Trophoblast cell (in vitro differentiated cells and primary cell): ENCODE measurements at regions not wholly inside any gene's neighbourhood (a gene's known extent, or its start where the extent isn't known, plus 50 kb on each side); places are given as distances from the start of the nearest gene placed in this dataset.

Experiments used
- DNase-seq, 2 donors: peaks; one replicate each; pipeline ENCODE4 v3.0.0-alpha.2; 2016
- H2AFZ ChIP-seq: 2 replicates; pipeline ENCODE4 v1.6.1; 2013; ENCODE audit warnings: low read length, moderate library complexity, mild to moderate bottlenecking; ENCODE audit not compliant: insufficient read depth, poor library complexity
- H2AK5ac ChIP-seq: 2 replicates; pipeline ENCODE4 v1.6.1; 2013; ENCODE audit warnings: mild to moderate bottlenecking, low read length
- H2BK120ac ChIP-seq: 2 replicates; pipeline ENCODE4 v1.6.1; 2013; ENCODE audit warnings: low read length, mild to moderate bottlenecking, moderate library complexity; ENCODE audit not compliant: insufficient read depth, poor library complexity
- H2BK12ac ChIP-seq: 2 replicates; pipeline ENCODE4 v1.6.1; 2013; ENCODE audit warnings: mild to moderate bottlenecking, low read length, moderate library complexity
- H2BK5ac ChIP-seq: 2 replicates; pipeline ENCODE4 v1.6.1; 2013; ENCODE audit warnings: low read length, low read depth, moderate library complexity, mild to moderate bottlenecking; ENCODE audit not compliant: poor library complexity
- H3K14ac ChIP-seq: 2 replicates; pipeline ENCODE4 v1.6.1; 2013; ENCODE audit warnings: mild to moderate bottlenecking, low read length
- H3K18ac ChIP-seq: 2 replicates; pipeline ENCODE4 v1.6.1; 2013; ENCODE audit warnings: mild to moderate bottlenecking, low read length
- H3K23ac ChIP-seq: 2 replicates; pipeline ENCODE4 v1.6.1; 2013; ENCODE audit warnings: low read length
- H3K27ac ChIP-seq: 2 replicates; pipeline ENCODE4 v1.5.1; 2013; ENCODE audit warnings: low read depth, mild to moderate bottlenecking, inconsistent platforms, low read length, moderate library complexity
- H3K27me3 ChIP-seq: 2 replicates; pipeline ENCODE4 v1.6.1; 2013; ENCODE audit warnings: inconsistent platforms, mild to moderate bottlenecking, low read length, moderate library complexity; ENCODE audit not compliant: insufficient read depth
- H3K36me3 ChIP-seq, 2 experiments: 1 replicate in 1 of 2; 2 replicates in 1 of 2; pipeline ENCODE4 v1.6.1; 2013; ENCODE audit warnings: low read length in 2 of 2, mild to moderate bottlenecking in 2 of 2, moderate library complexity in 1 of 2; ENCODE audit not compliant: insufficient read depth in 2 of 2, control insufficient read depth in 1 of 2
- H3K4ac ChIP-seq: 2 replicates; pipeline ENCODE4 v1.6.1; 2013; ENCODE audit warnings: low read depth, mild to moderate bottlenecking, low read length, moderate library complexity
- H3K4me1 ChIP-seq, 2 experiments: 1 replicate in 1 of 2; 2 replicates in 1 of 2; pipeline ENCODE4 v1.6.1; 2013; ENCODE audit warnings: low read length in 2 of 2, mild to moderate bottlenecking in 2 of 2, moderate library complexity in 1 of 2; ENCODE audit not compliant: insufficient read depth in 2 of 2, control insufficient read depth in 1 of 2
- H3K4me2 ChIP-seq: 2 replicates; pipeline ENCODE4 v1.6.1; 2013; ENCODE audit warnings: inconsistent platforms, mild to moderate bottlenecking, low read length, moderate library complexity
- H3K4me3 ChIP-seq: 2 replicates; pipeline ENCODE4 v1.5.1; 2013; ENCODE audit warnings: mild to moderate bottlenecking, low read depth, low read length, inconsistent platforms
- H3K79me1 ChIP-seq: one replicate; pipeline ENCODE4 v1.6.1; 2013; ENCODE audit warnings: low read length
- H3K79me2 ChIP-seq: 2 replicates; pipeline ENCODE4 v1.6.1; 2013; ENCODE audit warnings: low read length, mild to moderate bottlenecking; ENCODE audit not compliant: control insufficient read depth, insufficient read depth, poor library complexity
- H3K9ac ChIP-seq: 2 replicates; pipeline ENCODE4 v1.6.1; 2013; ENCODE audit warnings: mild to moderate bottlenecking, low read length
- H3K9me3 ChIP-seq: 2 replicates; pipeline ENCODE4 v1.6.1; 2013; ENCODE audit warnings: low read depth, mild to moderate bottlenecking, control low read depth, inconsistent platforms, low read length; ENCODE audit not compliant: insufficient read depth
- H4K12ac ChIP-seq: 2 replicates; pipeline ENCODE4 v1.6.1; 2013; ENCODE audit warnings: low read depth, mild to moderate bottlenecking, low read length, moderate library complexity
- H4K8ac ChIP-seq: 2 replicates; pipeline ENCODE4 v1.6.1; 2013; ENCODE audit warnings: low read depth, mild to moderate bottlenecking, low read length, moderate library complexity
- H4K91ac ChIP-seq: one replicate; pipeline ENCODE4 v1.6.1; 2013; ENCODE audit warnings: low read depth, mild to moderate bottlenecking, low read length, moderate library complexity
- WGBS: extraction: QIAGEN DNeasy Blood & Tissue Kit; methylation state at CpG from one replicate; pipeline ENCODE4 v1.1.7; 2013; ENCODE audit warnings: missing lambda C conversion rate; ENCODE audit not compliant: insufficient read length, insufficient coverage; ENCODE audit errors: extremely low coverage; 5-methylcytosine and 5-hydroxymethylcytosine counted together

DNA sequence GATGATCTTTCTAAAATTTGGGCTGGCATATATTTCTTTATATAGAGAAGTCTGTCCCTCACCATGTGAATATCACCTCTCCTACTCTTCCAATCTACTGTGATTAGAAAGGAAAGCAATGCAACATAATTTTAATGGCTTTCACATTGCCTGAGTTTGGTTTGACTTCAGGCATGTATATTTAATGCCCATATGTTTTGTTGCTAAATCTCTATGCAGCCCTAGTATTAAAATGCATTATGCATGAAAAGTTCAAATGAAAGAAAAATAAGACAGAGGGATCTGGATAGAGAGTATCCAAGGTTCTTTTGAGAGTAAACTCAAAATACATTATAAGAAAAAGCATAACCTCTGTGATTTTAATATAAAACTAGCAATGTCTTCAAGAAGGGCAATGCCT, 518.3 kb downstream of the PRR16 start:
- Histone ChIP-seq H3K23ac (no peak overlapping the region), H4K8ac (no peak overlapping the region), H2BK5ac (no peak overlapping the region), H3K36me3 (no peaks in the 10 kb centered on the region), H3K27ac (no peak overlapping the region), H4K12ac (no peak overlapping the region), H3K4ac (no peak overlapping the region), H2BK12ac (no peak overlapping the region), H3K27me3 (no peaks in the 10 kb centered on the region), H3K18ac (no peak overlapping the region), H2BK120ac (no peak overlapping the region), H4K91ac (no peak overlapping the region), H3K9me3 (no peaks in the 10 kb centered on the region), H3K4me1 (no peaks in the 10 kb centered on the region), H2AK5ac (no peak overlapping the region), H3K4me2 (no peak overlapping the region), H2AFZ (no peak overlapping the region), H3K4me3 (no peak overlapping the region), H3K79me1 (no peaks in the 10 kb centered on the region), H3K9ac (no peak overlapping the region), H3K79me2 (no peaks in the 10 kb centered on the region), H3K14ac (no peak overlapping the region)
- no peak for DNase-seq

DNA sequence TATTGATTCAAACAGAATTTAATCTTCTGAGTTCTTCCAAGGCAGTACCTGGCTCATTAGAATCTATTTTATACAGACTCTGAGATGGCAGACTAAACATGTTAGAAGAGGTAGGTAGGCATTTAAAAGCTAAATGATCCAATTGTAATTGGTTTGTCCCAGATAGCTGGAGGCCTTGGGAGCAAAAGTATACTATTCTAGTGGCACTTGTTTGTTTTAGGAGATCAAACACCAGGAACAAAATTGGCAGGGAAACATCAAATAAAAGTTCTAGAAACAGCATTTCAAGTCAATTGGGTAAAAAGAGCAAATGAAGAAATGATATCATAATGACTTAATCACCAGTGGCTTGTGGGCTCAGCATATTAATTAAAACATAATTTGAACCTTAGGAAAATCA, 521.4 kb downstream of the PRR16 start:
- Histone ChIP-seq H3K18ac (no peak overlapping the region), H3K79me2 (no peaks in the 10 kb centered on the region), H3K4me2 (no peak overlapping the region), H3K4me1 (no peaks in the 10 kb centered on the region), H3K23ac (no peak overlapping the region), H3K27ac (no peak overlapping the region), H3K79me1 (no peaks in the 10 kb centered on the region), H2BK120ac (no peak overlapping the region), H3K4ac (no peak overlapping the region), H4K12ac (no peak overlapping the region), H3K9ac (no peak overlapping the region), H3K27me3 (no peaks in the 10 kb centered on the region), H2AFZ (no peak overlapping the region), H3K4me3 (no peak overlapping the region), H4K8ac (no peak overlapping the region), H2BK5ac (no peak overlapping the region), H2BK12ac (no peak overlapping the region), H3K36me3 (no peaks in the 10 kb centered on the region), H3K9me3 (no peaks in the 10 kb centered on the region), H4K91ac (no peak overlapping the region), H2AK5ac (no peak overlapping the region), H3K14ac (no peak overlapping the region)
- DNase-seq: no peak

DNA sequence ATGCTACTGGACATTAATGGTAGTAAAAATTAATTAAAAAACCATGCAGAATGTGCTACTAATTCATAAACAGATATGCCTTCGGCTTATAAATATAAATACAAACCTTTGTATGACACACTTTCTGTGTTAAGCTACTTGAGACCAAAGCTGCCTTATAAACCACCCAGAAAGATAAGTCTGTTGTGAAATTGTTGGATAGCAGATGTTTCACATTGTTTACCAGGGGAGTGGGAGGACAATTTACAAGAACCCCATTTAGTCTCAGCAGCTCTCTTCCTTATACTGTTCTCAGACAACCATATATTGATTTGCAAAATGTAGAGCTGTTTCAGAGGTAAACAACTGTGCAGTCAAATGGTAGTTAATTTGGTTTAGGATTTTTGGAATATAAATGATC, 524.4 kb downstream of the PRR16 start:
- H4K12ac ChIP-seq: no peak overlapping the region
- H3K9ac ChIP-seq: no peak overlapping the region
- WGBS: no CpG with 5 or more reads among the region's 1 CpG
- no peak overlapping the region for H2BK120ac ChIP-seq
- no peaks in the 10 kb centered on the region for H3K27me3 ChIP-seq
- H3K4ac ChIP-seq: no peak overlapping the region
- no peak for DNase-seq
- H2AFZ ChIP-seq: no peak overlapping the region
- no peak overlapping the region for H4K8ac ChIP-seq
- no peaks in the 10 kb centered on the region for H3K4me1 ChIP-seq
- H2BK12ac ChIP-seq: no peak overlapping the region
- no peak overlapping the region for H3K27ac ChIP-seq
- H4K91ac ChIP-seq: no peak overlapping the region
- H3K79me2 ChIP-seq: no peaks in the 10 kb centered on the region
- H3K23ac ChIP-seq: no peak overlapping the region
- H3K18ac ChIP-seq: no peak overlapping the region
- H3K9me3 ChIP-seq: no peaks in the 10 kb centered on the region
- H2BK5ac ChIP-seq: no peak overlapping the region
- H2AK5ac ChIP-seq: no peak overlapping the region
- H3K4me3 ChIP-seq: no peak overlapping the region
- no peaks in the 10 kb centered on the region for H3K36me3 ChIP-seq
- no peak overlapping the region for H3K4me2 ChIP-seq
- H3K79me1 ChIP-seq: no peaks in the 10 kb centered on the region
- no peak overlapping the region for H3K14ac ChIP-seq

DNA sequence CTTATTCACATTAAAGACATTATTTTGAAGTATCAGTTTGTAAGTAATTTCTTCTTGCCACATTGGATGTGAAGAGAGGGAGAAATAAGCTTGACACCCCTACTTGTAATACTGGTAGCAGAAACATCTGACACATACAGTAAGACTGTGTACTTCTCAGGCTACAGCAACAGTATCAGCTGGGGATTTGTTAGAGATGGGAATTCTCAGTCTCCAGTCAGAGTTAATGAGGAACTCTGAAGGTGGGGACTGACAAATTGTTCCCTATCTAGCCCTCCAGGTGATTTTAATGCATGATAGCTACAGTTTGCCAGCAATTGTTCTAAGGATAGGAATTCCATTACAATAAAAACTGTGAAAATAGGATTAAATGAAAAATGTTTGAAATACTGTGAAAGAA, 524.8 kb downstream of the PRR16 start:
- Histone ChIP-seq H3K27ac (no peak overlapping the region), H3K79me2 (no peaks in the 10 kb centered on the region), H3K79me1 (no peaks in the 10 kb centered on the region), H3K36me3 (no peaks in the 10 kb centered on the region), H2BK120ac (no peak overlapping the region), H3K4me3 (no peak overlapping the region), H2BK12ac (no peak overlapping the region), H3K4ac (no peak overlapping the region), H2AFZ (no peak overlapping the region), H3K9ac (no peak overlapping the region), H3K18ac (no peak overlapping the region), H3K4me1 (no peaks in the 10 kb centered on the region), H3K4me2 (no peak overlapping the region), H4K91ac (no peak overlapping the region), H3K14ac (no peak overlapping the region), H3K27me3 (no peaks in the 10 kb centered on the region), H2AK5ac (no peak overlapping the region), H3K9me3 (no peaks in the 10 kb centered on the region), H2BK5ac (no peak overlapping the region), H4K12ac (no peak overlapping the region), H4K8ac (no peak overlapping the region), H3K23ac (no peak overlapping the region)
- DNase-seq: no peak

DNA sequence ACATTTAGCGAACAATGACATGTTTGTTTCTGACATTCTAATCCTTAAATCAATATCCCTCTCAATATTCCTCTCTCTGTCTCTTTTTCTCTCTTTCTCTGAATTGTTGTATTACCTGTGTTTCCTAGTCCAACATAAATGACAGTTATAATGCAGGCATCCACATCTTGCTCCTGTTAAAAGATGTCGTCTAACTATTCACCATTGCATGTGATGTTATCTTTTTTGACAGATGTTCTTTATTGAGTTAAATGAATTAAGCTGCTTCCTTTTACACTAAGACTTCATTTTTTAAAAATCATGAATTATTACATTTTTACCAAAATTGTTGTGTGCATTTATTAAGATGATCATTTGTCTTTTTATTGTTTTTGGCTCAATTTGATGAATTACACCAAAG, 527.5 kb downstream of the PRR16 start:
- DNase-seq: no peak

More for the DNA sequence above, 527.5 kb downstream of the PRR16 start:
- Histone ChIP-seq H3K79me2 (no peaks in the 10 kb centered on the region), H3K4me3 (no peak overlapping the region), H3K4ac (no peak overlapping the region), H3K36me3 (no peaks in the 10 kb centered on the region), H2BK5ac (no peak overlapping the region), H3K14ac (no peak overlapping the region), H4K8ac (no peak overlapping the region), H3K18ac (no peak overlapping the region), H4K91ac (no peak overlapping the region), H3K4me1 (no peaks in the 10 kb centered on the region), H2AK5ac (no peak overlapping the region), H2AFZ (no peak overlapping the region), H3K27ac (no peak overlapping the region), H2BK120ac (no peak overlapping the region), H3K9ac (no peak overlapping the region), H4K12ac (no peak overlapping the region), H3K9me3 (no peaks in the 10 kb centered on the region), H3K23ac (no peak overlapping the region), H3K27me3 (no peaks in the 10 kb centered on the region), H2BK12ac (no peak overlapping the region), H3K79me1 (no peaks in the 10 kb centered on the region), H3K4me2 (no peak overlapping the region)
- no CpG with 5 or more reads among the region's 2 CpGs for WGBS
